ENCODE measurements at regions not wholly inside any gene's neighbourhood (a gene's known extent, or its start where the extent isn't known, plus 50 kb on each side); places are given as distances from the start of the nearest gene placed in this dataset.
"Not testable (repeated sequence)": the region's sequence is repeated elsewhere in the genome, so short reads cannot be mapped to it uniquely, and the experiment has no call there.

DNA sequence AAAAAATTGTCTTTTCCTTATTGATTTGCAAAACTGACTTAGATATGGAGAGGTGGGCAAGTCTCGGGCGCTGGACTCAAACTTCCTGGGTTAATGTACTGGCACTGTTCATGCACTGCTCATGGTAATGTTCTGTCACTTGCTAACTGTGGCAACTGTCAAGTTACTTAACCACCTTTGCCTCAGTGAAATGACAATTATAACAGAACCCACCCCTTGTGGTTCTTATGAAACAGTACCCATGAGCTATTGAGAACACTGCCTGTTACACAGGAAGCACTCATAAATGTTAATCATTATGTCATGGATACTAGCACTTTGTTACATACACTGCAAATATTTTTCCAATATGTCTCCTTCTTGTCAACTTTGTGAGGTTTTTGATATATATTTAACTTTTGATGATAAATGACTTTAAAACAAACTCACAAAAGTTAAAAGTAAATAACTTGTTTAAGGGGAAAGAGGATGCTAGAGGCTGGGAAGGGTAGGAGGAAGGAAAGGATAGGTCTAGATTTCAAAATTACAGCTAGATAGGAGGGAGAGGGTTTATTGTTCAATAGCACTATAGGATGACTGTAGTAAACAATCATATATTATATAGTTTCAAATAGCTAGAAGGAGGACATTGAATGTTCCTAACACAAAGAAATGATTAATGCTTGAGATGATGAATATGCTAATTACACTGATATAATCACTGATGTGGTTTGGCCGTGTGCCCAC lies 342.5 kb downstream of the ADGRL2 start:
- in situ Hi-C loops (cut with MboI; ENCODE audit: low pct_unique_long_range_greater_than_20kb, low sequenced_read_pairs, unreplicated experiment), result no loop called here
- TF ChIP-seq, protein P1, sequence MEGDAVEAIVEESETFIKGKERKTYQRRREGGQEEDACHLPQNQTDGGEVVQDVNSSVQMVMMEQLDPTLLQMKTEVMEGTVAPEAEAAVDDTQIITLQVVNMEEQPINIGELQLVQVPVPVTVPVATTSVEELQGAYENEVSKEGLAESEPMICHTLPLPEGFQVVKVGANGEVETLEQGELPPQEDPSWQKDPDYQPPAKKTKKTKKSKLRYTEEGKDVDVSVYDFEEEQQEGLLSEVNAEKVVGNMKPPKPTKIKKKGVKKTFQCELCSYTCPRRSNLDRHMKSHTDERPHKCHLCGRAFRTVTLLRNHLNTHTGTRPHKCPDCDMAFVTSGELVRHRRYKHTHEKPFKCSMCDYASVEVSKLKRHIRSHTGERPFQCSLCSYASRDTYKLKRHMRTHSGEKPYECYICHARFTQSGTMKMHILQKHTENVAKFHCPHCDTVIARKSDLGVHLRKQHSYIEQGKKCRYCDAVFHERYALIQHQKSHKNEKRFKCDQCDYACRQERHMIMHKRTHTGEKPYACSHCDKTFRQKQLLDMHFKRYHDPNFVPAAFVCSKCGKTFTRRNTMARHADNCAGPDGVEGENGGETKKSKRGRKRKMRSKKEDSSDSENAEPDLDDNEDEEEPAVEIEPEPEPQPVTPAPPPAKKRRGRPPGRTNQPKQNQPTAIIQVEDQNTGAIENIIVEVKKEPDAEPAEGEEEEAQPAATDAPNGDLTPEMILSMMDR (IDR thresholded peaks at IDR 0.05; ENCODE audit: extremely low read depth, insufficient read depth, missing control alignments), result no peak
- no peak for DNase-seq (ENCODE audit: low spot score)

DNA sequence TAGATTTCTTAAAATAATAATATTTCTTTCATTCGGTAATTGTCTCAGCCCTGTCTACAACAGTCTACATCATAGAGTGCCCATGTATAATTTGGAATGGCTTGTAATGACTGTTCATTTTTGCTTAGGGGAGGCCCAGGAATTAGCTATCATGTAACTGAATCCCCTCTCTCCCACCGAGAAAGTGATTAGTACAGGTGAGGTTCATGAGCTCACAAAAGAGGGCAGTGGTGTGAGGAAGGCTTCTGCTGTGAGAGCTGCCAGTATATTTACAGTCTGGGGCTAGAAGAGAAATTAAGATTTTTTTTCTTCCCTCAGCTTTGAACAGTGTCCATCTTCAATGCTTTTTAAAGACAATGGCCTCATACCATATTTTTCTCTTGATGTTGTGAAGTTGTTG lies 340.7 kb downstream of the ADGRL2 start:
- in situ Hi-C loops (cut with MboI; ENCODE audit: low pct_unique_long_range_greater_than_20kb, low sequenced_read_pairs, unreplicated experiment), result no loop called here
- DNase-seq (ENCODE audit: low spot score), result no peak
- TF ChIP-seq, protein P1 (IDR thresholded peaks at IDR 0.05; ENCODE audit: extremely low read depth, insufficient read depth, missing control alignments), result no peak

DNA sequence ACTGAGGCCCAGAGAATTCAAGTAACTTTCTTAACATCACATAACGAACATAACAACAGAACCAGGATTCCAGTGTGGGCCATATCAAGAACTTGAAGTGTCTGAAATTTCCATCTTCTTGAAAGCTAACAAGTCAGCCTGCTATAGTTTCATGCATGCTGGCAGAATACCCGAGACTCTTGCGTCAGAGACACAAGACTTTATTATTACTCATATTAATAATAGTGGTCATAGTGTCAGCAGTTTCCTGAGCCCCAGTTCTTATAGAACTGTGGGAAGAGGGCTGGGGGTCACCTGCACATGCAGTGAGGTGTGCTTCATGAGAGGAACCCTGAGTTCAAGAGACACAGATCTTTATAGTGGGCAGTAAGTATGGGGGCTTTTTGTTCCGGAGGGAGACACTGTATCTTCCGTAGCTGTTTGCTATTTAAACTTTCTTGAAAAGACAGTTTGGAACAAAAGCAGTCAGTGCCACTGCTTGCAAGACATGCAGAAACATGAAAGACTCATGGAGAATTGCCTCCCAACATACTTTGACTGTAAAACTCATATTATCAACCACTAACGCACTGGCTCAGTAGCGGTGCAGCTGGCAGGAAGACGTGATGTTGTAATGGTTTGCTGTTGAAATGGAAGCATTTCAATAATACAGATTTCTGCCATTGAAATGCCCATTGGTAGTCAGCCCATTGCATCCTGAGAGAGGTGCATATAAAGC lies 339.2 kb downstream of the ADGRL2 start:
- TF ChIP-seq, protein P1 (IDR thresholded peaks at IDR 0.05; ENCODE audit: extremely low read depth, insufficient read depth, missing control alignments), result no peak
- no peak for DNase-seq (ENCODE audit: low spot score)

DNA sequence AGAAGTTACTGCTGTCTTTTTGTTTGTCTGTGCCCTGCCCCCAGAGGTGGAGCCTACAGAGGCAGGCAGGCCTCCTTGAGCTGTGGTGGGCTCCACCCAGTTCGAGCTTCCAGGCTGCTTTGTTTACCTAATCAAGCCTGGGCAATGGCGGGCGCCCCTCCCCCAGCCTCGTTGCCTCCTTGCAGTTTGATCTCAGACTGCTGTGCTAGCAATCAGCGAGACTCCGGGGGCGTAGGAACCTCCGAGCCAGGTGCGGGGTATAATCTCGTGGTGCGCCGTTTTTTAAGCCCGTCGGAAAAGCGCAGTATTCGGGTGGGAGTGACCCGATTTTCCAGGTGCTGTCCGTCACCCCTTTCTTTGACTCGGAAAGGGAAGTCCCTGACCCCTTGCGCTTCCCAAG lies 335.6 kb downstream of the ADGRL2 start:
- DNase-seq (ENCODE audit: low spot score); in situ Hi-C loops (cut with MboI; ENCODE audit: low pct_unique_long_range_greater_than_20kb, low sequenced_read_pairs, unreplicated experiment): not testable (repeated sequence)

More for the DNA sequence above, 339.2 kb downstream of the ADGRL2 start:
- in situ Hi-C loops (cut with MboI; ENCODE audit: low pct_unique_long_range_greater_than_20kb, low sequenced_read_pairs, unreplicated experiment), result no loop called here

DNA sequence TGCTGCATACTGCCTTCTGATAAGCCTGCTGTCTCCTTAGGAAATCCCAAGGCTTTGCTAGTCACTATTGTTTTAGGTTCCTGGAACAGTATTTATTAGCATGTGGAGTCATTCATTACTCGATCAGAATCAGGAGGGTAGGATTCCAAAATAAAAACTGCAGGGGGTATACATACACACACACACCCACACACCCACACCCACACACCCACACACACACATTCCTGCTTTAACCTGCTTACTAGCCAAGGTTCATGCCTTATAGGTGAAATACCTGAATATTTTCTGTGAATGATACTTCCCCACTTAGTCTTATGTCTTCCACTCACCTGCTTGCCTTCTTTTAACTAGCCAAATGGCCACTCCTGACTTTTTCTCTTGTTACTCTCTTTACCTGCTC lies 325.1 kb downstream of the ADGRL2 start:
- DNase-seq (ENCODE audit: low spot score), result no peak
- TF ChIP-seq, protein P1 (IDR thresholded peaks at IDR 0.05; ENCODE audit: extremely low read depth, insufficient read depth, missing control alignments), result no peak
- in situ Hi-C loops (cut with MboI; ENCODE audit: low pct_unique_long_range_greater_than_20kb, low sequenced_read_pairs, unreplicated experiment), result no loop called here

DNA sequence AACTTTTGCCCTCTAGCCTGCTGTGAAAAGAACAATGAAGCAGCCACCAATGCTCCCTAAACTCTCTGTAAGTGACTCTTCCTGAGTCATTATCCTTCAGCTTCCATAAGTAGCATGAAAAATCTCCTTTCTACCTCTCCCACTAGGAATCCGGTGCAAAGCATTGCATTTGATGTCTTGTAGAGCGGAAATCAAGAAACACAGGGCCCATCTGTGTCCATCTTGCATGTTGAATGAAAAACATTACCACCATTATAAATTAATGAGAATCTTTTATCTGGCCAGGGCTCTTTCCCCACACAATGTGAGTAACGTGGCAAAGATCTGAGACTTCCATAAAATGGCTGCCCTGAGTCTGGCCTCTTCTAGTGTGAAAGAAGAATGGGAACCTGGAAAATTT lies 324.4 kb downstream of the ADGRL2 start:
- in situ Hi-C loops (cut with MboI; ENCODE audit: low pct_unique_long_range_greater_than_20kb, low sequenced_read_pairs, unreplicated experiment), result no loop called here
- TF ChIP-seq, protein P1 (IDR thresholded peaks at IDR 0.05; ENCODE audit: extremely low read depth, insufficient read depth, missing control alignments), result no peak
- no peak for DNase-seq (ENCODE audit: low spot score)

DNA sequence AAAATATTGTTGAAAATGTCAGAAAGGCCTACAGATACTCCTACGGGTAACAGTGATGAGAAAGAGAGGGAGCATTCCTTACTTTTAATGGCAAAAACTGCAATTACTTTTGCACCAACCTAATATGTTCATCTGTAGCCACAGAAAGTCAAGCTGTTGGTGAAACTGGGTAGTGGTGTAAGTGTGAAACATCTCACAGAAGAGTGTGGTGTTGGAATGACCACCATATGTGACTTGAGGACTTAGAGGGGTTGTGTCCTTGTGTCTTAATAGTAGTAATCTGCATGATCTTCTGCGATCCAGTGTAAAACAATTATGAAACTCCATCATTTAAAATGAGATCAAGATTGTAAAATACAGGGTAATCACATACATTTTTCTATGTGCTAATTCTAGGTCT lies 320.7 kb downstream of the ADGRL2 start:
- in situ Hi-C loops (cut with MboI; ENCODE audit: low pct_unique_long_range_greater_than_20kb, low sequenced_read_pairs, unreplicated experiment), result no loop called here
- TF ChIP-seq, protein P1 (IDR thresholded peaks at IDR 0.05; ENCODE audit: extremely low read depth, insufficient read depth, missing control alignments), result no peak
- DNase-seq (ENCODE audit: low spot score), result no peak

Data from GM13977 (cell line).